Endometrial microvascular endothelial cells (primary cell): ENCODE measurements at regions not wholly inside any gene's neighbourhood (a gene's known extent, or its start where the extent isn't known, plus 50 kb on each side); places are given as distances from the start of the nearest gene placed in this dataset.

ENCODE experiments used
- in situ Hi-C: cut with HindIII; loops from 2 replicates; pipeline ENCODE4 v1.10.0; 2017; ENCODE audit warnings: low sequenced_read_pairs, low pct_unique_long_range_greater_than_20kb; ENCODE audit errors: inconsistent ontology term

DNA sequence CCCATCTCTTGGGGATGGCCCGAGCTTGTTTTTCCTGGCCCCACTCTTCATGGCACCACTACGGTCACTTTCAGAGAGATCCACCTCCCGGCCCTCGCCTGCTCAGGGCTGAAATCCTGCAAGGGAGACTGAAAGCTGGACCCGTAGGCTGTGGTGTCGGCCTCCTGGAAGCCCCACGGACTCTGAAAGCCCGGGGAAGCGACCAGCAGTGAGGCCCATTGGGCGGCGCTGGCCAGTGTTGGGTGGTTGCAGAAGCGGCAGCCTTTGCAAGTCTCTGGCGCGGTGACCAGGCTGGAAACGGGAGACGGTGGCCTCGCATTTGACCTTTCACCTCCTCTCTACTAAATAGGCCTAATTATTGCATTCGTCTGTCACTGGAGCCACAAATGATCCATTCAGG is 186.0 kb upstream of the FOXF1 start:
- in situ Hi-C loops: no loop called here

DNA sequence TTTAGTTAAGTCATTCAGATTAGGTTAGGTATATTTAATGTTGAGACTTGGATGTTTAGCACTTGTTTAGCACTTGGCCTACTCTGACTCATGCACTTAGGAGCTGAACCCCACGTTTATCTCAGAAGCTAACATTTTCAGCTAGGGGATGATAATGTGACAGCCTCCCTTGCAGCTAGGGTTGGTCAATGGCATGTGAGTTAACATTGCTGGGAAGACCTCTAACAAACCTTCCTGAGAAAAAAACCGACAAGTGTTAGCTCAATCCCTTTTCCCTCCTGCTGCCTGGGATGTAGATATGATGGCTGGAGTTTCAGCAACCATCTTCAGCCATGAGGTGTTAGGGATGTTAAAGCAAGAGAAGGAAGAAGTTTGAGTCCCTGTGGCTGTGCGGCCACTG is 185.0 kb upstream of the FOXF1 start:
- in situ Hi-C loops: no loop called here

DNA sequence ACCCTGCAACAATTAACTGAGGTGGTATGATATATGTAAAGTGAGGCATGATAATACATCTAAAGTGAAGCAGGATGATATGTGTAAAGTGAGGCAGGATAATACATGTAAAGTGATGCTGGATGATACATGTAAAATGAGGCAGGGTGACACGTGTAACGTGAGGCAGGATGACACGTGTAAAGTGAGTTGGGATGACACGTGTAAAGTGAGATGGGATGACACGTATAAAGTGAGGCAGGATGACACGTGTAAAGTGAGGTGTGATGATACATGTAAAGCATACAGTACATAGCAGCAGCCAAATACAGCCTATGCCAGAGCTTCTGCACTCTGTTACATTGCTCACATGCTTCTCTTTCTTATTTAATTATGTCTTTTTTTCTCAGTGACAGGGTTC is 184.4 kb upstream of the FOXF1 start:
- in situ Hi-C loops: no loop called here

- in situ Hi-C loops: no loop called here
Measured at GRCh38 chr16:86327321-86327720, 183.0 kb upstream of the FOXF1 start.

DNA sequence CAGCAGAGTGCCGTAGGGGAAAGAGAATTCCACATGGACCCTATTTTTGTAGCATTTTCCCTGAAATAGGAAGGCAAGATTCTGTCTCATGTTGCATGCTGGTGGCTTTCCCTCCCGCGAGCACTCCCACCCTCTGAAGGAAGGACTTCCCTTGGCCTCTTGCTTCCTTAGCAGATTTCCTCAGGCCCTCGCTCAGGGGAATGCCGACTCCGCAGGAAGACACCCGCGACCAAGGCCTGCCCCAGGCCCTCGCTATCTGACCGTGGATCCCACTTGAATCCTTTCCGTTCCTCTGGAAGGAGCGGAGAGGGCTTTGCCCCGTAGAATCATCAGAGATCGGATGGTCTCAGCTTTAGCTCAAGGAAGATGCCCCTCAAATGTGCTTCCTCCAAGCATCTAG is 179.4 kb upstream of the FOXF1 start:
- in situ Hi-C loops: no loop called here

DNA sequence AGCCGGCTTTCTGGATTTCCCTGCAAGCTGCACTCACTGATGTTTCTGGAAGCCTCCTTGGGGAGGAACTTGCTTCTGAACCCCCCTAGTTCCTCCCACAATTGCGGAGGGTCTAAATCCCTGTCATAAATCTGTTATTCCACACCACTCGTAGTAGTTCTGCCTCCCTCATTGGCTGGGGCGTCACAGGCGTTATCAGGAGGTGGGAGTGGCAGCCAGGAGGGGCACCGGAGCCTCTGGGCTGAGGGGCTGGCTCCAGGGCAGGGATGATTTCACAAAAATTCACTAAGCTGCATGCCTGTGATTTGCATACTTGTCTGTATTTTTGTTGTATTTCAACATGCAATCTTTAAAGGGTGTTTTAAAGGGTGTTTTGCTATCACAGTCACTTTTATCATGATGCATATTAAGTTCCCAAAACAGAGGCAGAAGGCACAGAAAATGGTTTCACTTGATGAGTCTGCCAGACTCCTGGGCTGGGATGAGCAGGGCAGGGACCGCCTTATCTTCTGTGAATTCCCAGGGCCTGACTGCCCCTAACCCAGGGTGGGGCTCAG is 176.2 kb upstream of the FOXF1 start:
- in situ Hi-C loops: no loop called here

DNA sequence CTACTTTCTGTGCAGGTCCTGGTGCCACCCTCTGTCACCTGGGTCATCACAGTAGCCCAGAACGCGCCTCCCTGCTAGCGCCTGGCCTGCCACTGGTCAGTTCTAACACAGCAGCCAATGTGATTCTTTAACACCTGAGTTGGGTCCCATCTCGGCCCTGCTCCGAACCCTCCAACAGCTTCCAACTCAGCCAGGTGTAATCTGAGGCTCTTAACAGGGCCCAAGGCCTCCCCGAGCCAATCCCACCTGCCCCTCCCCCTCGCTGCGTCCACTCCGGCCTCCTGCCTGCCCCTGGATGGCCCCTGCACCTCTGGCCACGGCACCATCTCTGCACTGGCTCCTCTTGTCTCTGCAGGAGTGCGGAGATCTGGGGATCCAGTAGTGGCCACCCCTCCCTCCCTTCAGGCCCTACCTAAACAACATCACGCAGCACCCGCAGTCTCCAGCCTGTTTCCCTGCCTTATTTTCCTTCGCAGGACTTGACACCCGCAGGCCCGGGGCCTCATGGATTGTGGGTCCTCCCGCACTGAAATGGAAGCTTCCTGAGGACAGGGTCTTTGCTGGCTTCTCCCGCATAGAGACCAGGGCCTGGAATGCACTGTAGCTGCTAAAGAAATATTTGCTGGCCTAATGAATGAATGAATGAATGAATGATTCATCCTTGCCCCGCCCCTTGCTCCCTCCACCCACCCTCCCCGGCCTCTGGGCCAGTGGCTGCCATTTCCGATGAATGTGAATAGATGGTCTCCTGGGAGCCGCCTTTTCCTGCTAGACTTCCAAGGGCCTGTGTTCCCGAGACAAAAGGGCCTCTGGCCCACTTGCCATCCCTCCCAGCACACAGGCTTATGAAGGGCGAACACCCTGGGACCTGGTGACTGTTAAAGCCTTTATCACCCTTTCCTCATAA is 174.8 kb upstream of the FOXF1 start:
- in situ Hi-C loops: no loop called here

- in situ Hi-C loops: no loop called here
Measured at GRCh38 chr16:86337138-86337537, 173.2 kb upstream of the FOXF1 start.

- in situ Hi-C loops: no loop called here
Measured at GRCh38 chr16:86337581-86338402, 172.5 kb upstream of the FOXF1 start.

DNA sequence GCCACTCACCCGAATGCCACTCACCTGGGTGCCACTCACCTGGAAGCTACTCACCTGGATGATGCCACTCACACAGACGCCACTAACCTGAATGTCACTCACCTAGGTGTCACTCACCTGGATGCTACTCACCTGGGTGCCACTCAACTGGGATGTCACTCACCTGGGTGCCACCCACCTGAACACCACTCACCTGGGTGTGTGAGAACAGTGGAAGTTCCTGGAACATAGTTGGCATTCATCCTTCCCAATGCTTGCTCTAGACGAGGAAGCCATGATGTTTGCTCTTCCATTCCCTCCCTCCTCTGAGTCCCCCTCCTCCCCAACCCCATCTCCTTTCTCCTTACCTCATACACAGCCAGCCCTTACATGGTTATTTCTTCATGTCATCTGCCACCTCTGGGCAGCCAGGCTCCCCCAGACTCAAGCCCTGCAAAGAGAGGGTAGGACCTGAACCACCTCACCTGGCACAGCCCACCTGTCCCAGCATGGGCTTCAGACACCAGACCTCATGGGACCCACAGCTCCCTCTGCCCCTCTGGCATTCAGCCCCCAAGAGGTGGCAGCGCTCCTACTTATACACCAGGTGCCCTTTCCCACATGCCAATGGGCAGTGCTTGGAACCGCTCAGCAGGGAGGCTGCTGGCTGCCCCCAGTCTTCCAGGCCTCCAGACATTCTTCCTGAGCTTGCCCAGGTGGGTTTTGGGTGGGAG is 171.8 kb upstream of the FOXF1 start:
- in situ Hi-C loops: no loop called here

DNA sequence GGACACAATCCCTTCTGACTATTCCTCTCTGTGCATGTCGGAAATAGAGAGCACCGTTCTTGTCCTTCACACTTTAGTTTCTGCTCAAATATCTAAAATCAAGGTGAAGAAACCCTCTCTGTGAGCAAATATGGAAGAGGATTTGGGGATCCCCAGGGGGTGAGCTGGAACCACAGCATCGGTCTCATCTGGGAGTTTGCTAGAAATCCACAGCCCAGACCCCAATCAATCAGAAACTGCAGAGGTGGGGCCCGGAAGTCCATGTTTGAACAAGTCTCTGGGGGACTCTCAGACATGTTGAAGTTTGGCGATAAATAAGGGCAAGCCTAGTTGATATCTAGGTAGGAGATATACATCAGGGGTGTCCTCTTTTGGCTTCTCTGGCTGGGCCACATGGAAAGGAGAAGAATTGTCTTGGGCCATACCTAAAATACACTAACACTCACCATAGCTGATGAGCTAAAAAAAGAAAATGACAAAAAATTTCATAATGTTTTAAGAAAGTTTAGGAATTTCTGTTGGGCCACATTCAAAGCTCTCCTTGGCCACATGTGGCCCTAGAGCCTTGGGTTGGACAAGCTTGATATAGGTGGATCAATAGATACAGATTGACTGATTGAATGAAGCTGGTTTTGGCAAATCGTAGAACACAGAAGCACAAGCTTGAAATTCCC is 168.0 kb upstream of the FOXF1 start:
- in situ Hi-C loops: loop anchor here (10.0 kb wide), 3 partner anchors 53 to 267 kb away; partner anchors contain the start of gene FOXF1

DNA sequence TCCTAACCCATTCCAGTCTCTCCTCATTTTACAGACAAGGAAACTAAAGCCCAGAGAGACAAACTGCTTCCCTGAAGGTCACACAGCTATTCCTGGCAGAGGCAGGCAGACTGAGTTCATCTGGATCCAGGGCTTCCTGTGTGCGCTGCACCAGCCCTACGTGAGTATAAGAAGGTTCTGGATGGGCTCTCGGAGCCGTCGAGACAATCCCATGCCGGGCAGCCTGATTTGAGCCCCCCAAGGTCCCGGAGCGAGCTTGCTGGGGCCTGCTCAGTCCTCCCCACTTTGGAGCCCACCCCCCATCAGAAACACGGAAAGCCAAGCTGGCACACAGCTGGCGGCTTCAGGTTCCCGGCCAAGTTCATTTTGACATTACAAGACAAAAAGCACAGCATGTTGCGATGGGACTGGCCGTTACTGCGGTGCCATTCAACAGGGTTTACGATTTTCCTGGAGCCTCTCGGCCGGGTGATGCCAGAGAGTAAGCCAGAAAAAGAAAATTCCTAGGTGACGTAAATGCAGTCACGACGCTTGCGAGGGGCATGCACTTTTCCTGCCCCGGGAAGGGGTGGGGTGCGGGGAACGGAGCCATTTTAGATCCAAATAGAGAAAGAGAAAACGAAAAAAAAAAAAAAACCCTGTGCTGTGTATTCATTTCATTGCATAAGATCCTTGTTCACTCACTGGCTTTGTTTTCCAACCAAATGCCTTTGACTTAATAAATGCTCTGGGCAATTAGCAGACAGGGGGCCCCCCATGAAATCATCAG is 167.1 kb upstream of the FOXF1 start:
- in situ Hi-C loops: loop anchor here (10.0 kb wide), 3 partner anchors 52 to 268 kb away; partner anchors contain the start of gene FOXF1

- in situ Hi-C loops: loop anchor here (10.0 kb wide), 3 partner anchors 51 to 269 kb away; partner anchors contain the start of gene FOXF1
Measured at GRCh38 chr16:86343796-86344585, 166.3 kb upstream of the FOXF1 start.

DNA sequence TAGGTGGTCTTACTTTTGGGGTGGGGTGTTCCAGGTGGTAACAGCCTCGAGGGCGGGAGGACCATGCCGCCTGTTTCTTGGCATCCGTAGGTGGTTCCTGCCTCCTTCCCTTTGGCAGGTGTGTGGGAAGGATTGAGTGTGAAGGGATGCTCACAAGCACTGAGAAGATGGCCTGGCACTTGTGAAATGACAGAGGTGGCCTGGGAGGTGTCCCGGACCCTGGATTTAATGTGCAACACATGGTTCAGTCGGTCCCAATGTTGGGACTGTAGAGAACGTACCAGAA is 165.8 kb upstream of the FOXF1 start:
- in situ Hi-C loops: loop anchor here (10.0 kb wide), 3 partner anchors 50 to 270 kb away; partner anchors contain the start of gene FOXF1

- in situ Hi-C loops: loop anchor here (10.0 kb wide), 3 partner anchors 50 to 270 kb away; partner anchors contain the start of gene FOXF1
Measured at GRCh38 chr16:86344881-86345280, 165.4 kb upstream of the FOXF1 start.

- in situ Hi-C loops: loop anchor here (10.0 kb wide), 3 partner anchors 49 to 271 kb away; partner anchors contain the start of gene FOXF1
Measured at GRCh38 chr16:86345516-86345915, 164.8 kb upstream of the FOXF1 start.

DNA sequence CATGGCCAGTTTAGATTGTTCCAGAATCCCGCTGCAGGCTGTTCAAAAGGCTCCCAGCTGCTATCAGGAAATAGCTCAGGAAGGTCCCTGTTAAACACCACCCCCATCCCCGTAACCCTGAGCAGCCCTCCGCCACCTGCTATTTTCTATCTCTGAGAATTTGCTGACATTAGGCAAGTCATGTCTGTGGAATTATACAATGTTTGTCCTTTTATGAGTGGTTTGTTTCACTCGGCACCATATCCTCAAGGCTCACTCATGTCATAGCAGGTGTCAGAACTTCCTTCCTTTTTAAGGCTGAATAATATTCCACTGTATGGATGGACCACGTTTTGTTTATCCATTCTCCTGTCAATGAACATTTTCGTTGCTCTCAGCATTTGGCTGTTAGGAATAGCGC is 164.3 kb upstream of the FOXF1 start:
- in situ Hi-C loops: loop anchor here (10.0 kb wide), 3 partner anchors 49 to 271 kb away; partner anchors contain the start of gene FOXF1
